Smooth muscle cell (in vitro differentiated cells): ENCODE measurements at regions not wholly inside any gene's neighbourhood (a gene's known extent, or its start where the extent isn't known, plus 50 kb on each side); places are given as distances from the start of the nearest gene placed in this dataset.

Experiments used
- DNase-seq: peaks from one replicate; lab custom pipeline; 2025; ENCODE audit not compliant: unreplicated experiment; lab: John Stamatoyannopoulos, UW
- H2AFZ ChIP-seq: fragments of 200-600 bp; sonication (generic); 2 replicates; pipeline ENCODE4 v1.6.0; 2016; ENCODE audit warnings: antibody characterized with exemption, low read depth, mild to moderate bottlenecking
- H3F3A ChIP-seq: fragments of 200-600 bp; sonication (generic); 2 replicates; pipeline ENCODE4 v1.6.0; 2017; ENCODE audit warnings: antibody characterized with exemption, low read depth
- H3K27ac ChIP-seq: fragments of 200-600 bp; sonication (generic); 2 replicates; pipeline ENCODE4 v1.5.1; 2016; ENCODE audit warnings: low read depth, mild to moderate bottlenecking
- H3K27me3 ChIP-seq: fragments of 200-600 bp; sonication (generic); 2 replicates; pipeline ENCODE4 v1.6.1; 2016; ENCODE audit warnings: low read depth, mild to moderate bottlenecking
- H3K36me3 ChIP-seq: fragments of 200-600 bp; sonication (generic); 2 replicates; pipeline ENCODE4 v1.5.1; 2016; ENCODE audit warnings: low read depth
- H3K4me1 ChIP-seq: fragments of 200-600 bp; sonication (generic); 2 replicates; pipeline ENCODE4 v1.5.1; 2016; ENCODE audit warnings: low read depth
- H3K4me2 ChIP-seq: fragments of 200-600 bp; sonication (generic); 2 replicates; pipeline ENCODE4 v1.6.0; 2016; ENCODE audit warnings: mild to moderate bottlenecking
- H3K4me3 ChIP-seq: fragments of 200-600 bp; sonication (generic); 2 replicates; pipeline ENCODE4 v1.5.1; 2016; ENCODE audit warnings: mild to moderate bottlenecking
- H3K79me2 ChIP-seq: fragments of 200-600 bp; sonication (generic); 2 replicates; pipeline ENCODE4 v1.6.0; 2016; ENCODE audit warnings: low read depth, mild to moderate bottlenecking
- H3K9ac ChIP-seq: fragments of 200-600 bp; sonication (generic); 2 replicates; pipeline ENCODE4 v1.6.0; 2016; ENCODE audit warnings: low read depth
- H3K9me3 ChIP-seq: fragments of 200-600 bp; sonication (generic); replicated peaks from 2 replicates; pipeline ENCODE4 v1.5.1; 2016; ENCODE audit warnings: low read depth
- H4K20me1 ChIP-seq: fragments of 200-600 bp; sonication (generic); 2 replicates; pipeline ENCODE4 v1.6.0; 2016; ENCODE audit warnings: low read depth
- CTCF ChIP-seq: fragments of 200-600 bp; sonication (generic); IDR thresholded peaks from 2 replicates; pipeline ENCODE4 v1.5.1; 2017; ENCODE audit warnings: borderline replicate concordance, mild to moderate bottlenecking, antibody characterized with exemption; ENCODE audit not compliant: insufficient read depth, poor library complexity, severe bottlenecking
- WGBS: methylation state at CpG from one replicate; pipeline ENCODE4 v1.1.7; 2016; ENCODE audit warnings: low lambda C conversion rate; 5-methylcytosine and 5-hydroxymethylcytosine counted together

DNA sequence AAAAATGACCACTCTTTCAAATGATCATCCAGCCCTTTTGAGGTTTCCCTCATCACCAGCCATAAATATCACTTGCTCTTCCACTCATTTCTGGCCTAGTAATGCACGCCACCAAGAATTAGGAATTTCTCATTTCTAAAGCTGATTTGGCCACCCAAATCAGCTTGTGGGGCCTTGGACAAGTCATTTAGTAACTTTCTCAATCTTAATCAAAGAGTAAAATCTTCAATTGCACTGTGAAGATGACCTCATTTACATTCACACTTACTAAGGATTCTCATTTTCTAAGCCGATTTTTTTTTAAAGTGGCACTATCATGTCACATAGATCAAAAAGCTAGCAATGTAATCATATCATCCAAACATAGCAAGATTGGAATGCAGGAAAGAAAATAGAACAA lies 150.0 kb upstream of the HHIP start:
- no peak for DNase-seq
- H3K36me3 ChIP-seq: no peaks in the 10 kb centered on the region
- H3K9ac ChIP-seq: no peak overlapping the region
- WGBS: 93% methylated on average over 2 of the region's 2 CpGs
- H3K4me1 ChIP-seq: no peaks in the 10 kb centered on the region
- no peaks in the 10 kb centered on the region for H3K79me2 ChIP-seq
- no peak overlapping the region for H3K4me2 ChIP-seq
- H3K27me3 ChIP-seq: no peaks in the 10 kb centered on the region
- H3K9me3 ChIP-seq: no peaks in the 10 kb centered on the region
- no peak overlapping the region for H3K4me3 ChIP-seq
- no peak for TF ChIP-seq CTCF
- no peaks in the 10 kb centered on the region for H4K20me1 ChIP-seq
- H3F3A ChIP-seq: no peaks in the 10 kb centered on the region
- H3K27ac ChIP-seq: no peak overlapping the region
- H2AFZ ChIP-seq: no peak overlapping the region

- Histone ChIP-seq H3K9ac (no peak overlapping the region), H3K27ac (no peak overlapping the region), H3K4me1 (no peaks in the 10 kb centered on the region), H3K4me3 (no peak overlapping the region), H3F3A (no peaks in the 10 kb centered on the region), H4K20me1 (no peaks in the 10 kb centered on the region), H3K9me3 (no peaks in the 10 kb centered on the region), H3K36me3 (no peaks in the 10 kb centered on the region), H3K4me2 (no peak overlapping the region), H2AFZ (no peak overlapping the region), H3K27me3 (no peaks in the 10 kb centered on the region), H3K79me2 (no peaks in the 10 kb centered on the region)
- no peak for TF ChIP-seq CTCF
- no peak for DNase-seq
These were observed 146.2 kb upstream of the HHIP start for GRCh38 chr4:144499777-144500176.

DNA sequence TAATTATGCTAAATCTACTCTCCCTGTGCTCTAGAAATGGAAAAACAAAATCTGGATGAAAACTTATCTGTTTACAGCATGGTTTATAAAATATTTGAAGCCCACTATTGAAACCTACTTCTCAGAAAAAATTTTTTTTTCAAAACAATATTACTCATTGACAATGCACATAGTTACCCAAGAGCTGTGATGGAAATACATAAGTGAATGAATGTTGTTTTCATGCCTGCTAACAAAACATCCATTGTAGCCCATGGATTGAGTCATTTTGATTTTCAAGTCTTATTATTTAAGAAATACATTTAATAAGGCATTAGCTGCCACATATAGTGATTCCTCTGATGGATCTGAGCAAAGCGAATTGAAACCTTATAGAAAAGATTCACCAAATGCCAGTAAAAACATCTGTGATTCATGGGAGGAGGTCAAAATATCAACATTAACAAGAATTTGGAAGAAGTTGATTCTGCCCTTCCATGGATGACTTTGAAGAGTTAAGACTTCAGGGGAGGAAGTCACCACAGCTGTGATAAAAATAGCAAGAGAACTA lies 144.7 kb upstream of the HHIP start:
- Histone ChIP-seq H3F3A (no peaks in the 10 kb centered on the region), H3K36me3 (no peaks in the 10 kb centered on the region), H3K4me2 (no peak overlapping the region), H3K9me3 (no peaks in the 10 kb centered on the region), H3K4me1 (no peaks in the 10 kb centered on the region), H3K4me3 (no peak overlapping the region), H3K27me3 (no peaks in the 10 kb centered on the region), H2AFZ (no peak overlapping the region), H4K20me1 (no peaks in the 10 kb centered on the region), H3K27ac (no peak overlapping the region), H3K9ac (no peak overlapping the region), H3K79me2 (no peaks in the 10 kb centered on the region)
- DNase-seq: no peak
- no peak for TF ChIP-seq CTCF
- WGBS: 97% methylated on average over 1 of the region's 1 CpG

DNA sequence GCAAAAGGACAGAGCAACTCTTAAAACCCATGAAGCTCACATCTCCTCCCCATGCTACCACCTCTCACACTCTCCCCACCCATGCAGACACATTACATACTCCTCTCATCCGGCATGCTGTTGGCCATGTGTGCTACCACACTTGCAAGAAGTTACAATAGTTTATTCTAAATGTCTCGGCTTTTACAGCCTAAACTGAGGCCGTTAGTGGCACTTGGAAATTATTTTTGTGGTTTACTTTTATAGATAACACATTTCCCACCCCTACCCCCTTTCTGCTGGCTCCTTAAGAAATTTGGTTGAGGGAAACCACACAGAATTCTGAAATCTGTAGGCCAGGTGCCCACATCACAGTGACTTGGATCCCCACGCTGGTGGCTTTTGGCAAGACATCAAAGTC lies 141.1 kb upstream of the HHIP start:
- no peaks in the 10 kb centered on the region for H4K20me1 ChIP-seq
- no peak for TF ChIP-seq CTCF
- DNase-seq: no peak
- H3K27ac ChIP-seq: no peak overlapping the region
- no peaks in the 10 kb centered on the region for H3K79me2 ChIP-seq
- H3K9ac ChIP-seq: no peak overlapping the region
- H3F3A ChIP-seq: no peaks in the 10 kb centered on the region
- no peaks in the 10 kb centered on the region for H3K9me3 ChIP-seq
- no peaks in the 10 kb centered on the region for H3K36me3 ChIP-seq
- no peak overlapping the region for H3K4me2 ChIP-seq
- H3K4me1 ChIP-seq: no peaks in the 10 kb centered on the region
- H3K4me3 ChIP-seq: no peak overlapping the region
- H3K27me3 ChIP-seq: no peaks in the 10 kb centered on the region
- 62% methylated on average over 4 of the region's 4 CpGs for WGBS
- no peak overlapping the region for H2AFZ ChIP-seq
